ENCODE measurements at regions not wholly inside any gene's neighbourhood (a gene's known extent, or its start where the extent isn't known, plus 50 kb on each side); places are given as distances from the start of the nearest gene placed in this dataset.

DNA sequence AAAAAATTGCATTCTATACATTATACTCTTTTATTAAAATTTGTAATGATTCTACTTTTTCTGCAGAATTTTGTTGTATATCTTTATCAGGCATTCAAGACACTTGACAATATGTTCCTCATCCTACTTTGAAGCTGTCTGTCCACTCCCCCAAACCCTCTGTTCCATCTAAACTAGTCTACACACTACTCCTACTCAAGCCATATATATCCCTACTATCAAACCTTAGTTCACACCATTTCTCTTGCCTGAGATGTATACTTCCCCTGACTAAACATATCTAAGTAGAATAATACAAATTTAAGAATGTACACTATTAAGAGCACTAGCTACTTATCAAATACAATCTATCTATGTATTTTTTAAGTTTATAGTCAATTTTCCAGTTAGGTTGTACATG lies 107.1 kb upstream of the FTMT start:
- H3K4me2 ChIP-seq, result no peak overlapping the region
- no peaks in the 10 kb centered on the region for H4K20me1 ChIP-seq (ENCODE audit: insufficient read depth)
- no peak overlapping the region for H3K9ac ChIP-seq
- ChIA-PET CTCF (no interaction called here), POLR2A (no interaction called here)
- no peak overlapping the region for H3K27ac ChIP-seq (ENCODE audit: low read depth in 2 of 2, low read length in 1 of 2)
- no peaks in the 10 kb centered on the region; a peak in 1 of 4 replicates for H3K4me1 ChIP-seq (ENCODE audit: control insufficient read depth in 1 of 2, insufficient read depth in 2 of 2, low read depth in 1 of 2, low read length in 1 of 2)
- DNase-seq, result no peak
- H3F3A ChIP-seq (replicated peaks; ENCODE audit: insufficient read depth), result no peaks in the 10 kb centered on the region
- no peaks in the 10 kb centered on the region for H3K27me3 ChIP-seq (ENCODE audit: insufficient read depth)
- no peaks in the 10 kb centered on the region for H3K36me3 ChIP-seq (replicated peaks in 1 of 2; ENCODE audit: control insufficient read depth in 1 of 2, insufficient read depth in 2 of 2, low read length in 1 of 2)
- H3K9me3 ChIP-seq, result no peaks in the 10 kb centered on the region
- no peaks in the 10 kb centered on the region for H3K9me2 ChIP-seq
- H3K79me2 ChIP-seq (ENCODE audit: insufficient read depth), result no peaks in the 10 kb centered on the region
- no peak overlapping the region for H2AFZ ChIP-seq (ENCODE audit: low read depth)
- H3K4me3 ChIP-seq (ENCODE audit: low read depth in 2 of 2, low read length in 1 of 2), result no peak overlapping the region
- no peak for TF ChIP-seq JUND (IDR thresholded peaks at IDR 0.05)
- TF ChIP-seq EP300 (IDR thresholded peaks at IDR 0.05; ENCODE audit: borderline replicate concordance in 1 of 2, low read depth in 1 of 2, low read length in 1 of 2), result no peak
- TF ChIP-seq FOXM1 (IDR thresholded peaks at IDR 0.05; ENCODE audit: low read depth), result no peak
- TF ChIP-seq ZBTB33 (IDR thresholded peaks at IDR 0.05; ENCODE audit: borderline replicate concordance, low read depth), result no peak
- no peak for TF ChIP-seq MXI1 (IDR thresholded peaks at IDR 0.05; ENCODE audit: low read depth, low read length)
- TF ChIP-seq CHD2 (IDR thresholded peaks at IDR 0.05; ENCODE audit: low read length, partially characterized antibody), result no peak
- no peak for TF ChIP-seq FOXJ3 (CRISPR knock-in tag; IDR thresholded peaks at IDR 0.05)
- TF ChIP-seq GATA2 (CRISPR knock-in tag; IDR thresholded peaks at IDR 0.05), result no peak

DNA sequence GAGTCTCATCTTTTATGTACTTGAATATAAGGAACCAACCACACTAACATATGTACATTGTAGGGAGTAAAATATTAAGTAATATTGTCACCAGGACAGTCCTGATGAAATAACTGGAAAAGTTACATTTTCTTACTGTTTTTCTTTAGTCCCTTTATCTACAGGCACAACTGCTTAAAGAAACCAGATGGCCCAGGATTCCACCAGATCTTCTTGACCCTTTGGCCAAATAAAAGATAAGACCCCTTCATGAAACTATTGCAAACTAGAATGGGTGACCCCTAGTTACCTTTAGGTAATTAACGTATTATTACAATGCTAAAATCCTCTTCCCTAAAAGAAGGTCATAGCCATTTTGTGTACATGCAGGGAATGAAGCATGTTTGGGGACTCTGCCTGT lies 106.3 kb upstream of the FTMT start:
- no peak for TF ChIP-seq RXRA (IDR thresholded peaks at IDR 0.05; ENCODE audit: borderline replicate concordance, low read depth)
- no peak for TF ChIP-seq MEF2A (IDR thresholded peaks at IDR 0.05; ENCODE audit: borderline replicate concordance, low read depth)
- no peak for TF ChIP-seq FOSL2 (IDR thresholded peaks at IDR 0.05; ENCODE audit: borderline replicate concordance, low read depth)
- no peak for TF ChIP-seq GABPA (IDR thresholded peaks at IDR 0.05; ENCODE audit: low read depth)
- TF ChIP-seq JUND (IDR thresholded peaks at IDR 0.05), result no peak
- no peak for TF ChIP-seq TCF12 (IDR thresholded peaks at IDR 0.05)
- no peak for TF ChIP-seq TEAD4 (IDR thresholded peaks at IDR 0.05; ENCODE audit: borderline replicate concordance, insufficient read depth)
- no peak for TF ChIP-seq NRF1 (IDR thresholded peaks at IDR 0.05; ENCODE audit: low read depth, low read length)
- no peak for TF ChIP-seq FOXM1 (IDR thresholded peaks at IDR 0.05; ENCODE audit: low read depth)
- DNase-seq, result no peak
- no peak overlapping the region for H3K9ac ChIP-seq

More for the DNA sequence above, 106.3 kb upstream of the FTMT start:
- ChIA-PET POLR2A (no interaction called here), CTCF (no interaction called here)
- no peaks in the 10 kb centered on the region for H3K9me2 ChIP-seq
- no peaks in the 10 kb centered on the region for H3K79me2 ChIP-seq (ENCODE audit: insufficient read depth)
- no peaks in the 10 kb centered on the region; a peak in 1 of 4 replicates for H3K4me1 ChIP-seq (ENCODE audit: control insufficient read depth in 1 of 2, insufficient read depth in 2 of 2, low read depth in 1 of 2, low read length in 1 of 2)
- H4K20me1 ChIP-seq (ENCODE audit: insufficient read depth), result no peaks in the 10 kb centered on the region
- no peak overlapping the region for H3K4me2 ChIP-seq
- H3F3A ChIP-seq (replicated peaks; ENCODE audit: insufficient read depth), result no peaks in the 10 kb centered on the region
- no peak overlapping the region for H2AFZ ChIP-seq (ENCODE audit: low read depth)
- no peaks in the 10 kb centered on the region for H3K9me3 ChIP-seq
- H3K27me3 ChIP-seq (ENCODE audit: insufficient read depth), result no peaks in the 10 kb centered on the region
- no peak overlapping the region for H3K27ac ChIP-seq (ENCODE audit: low read depth in 2 of 2, low read length in 1 of 2)
- no peaks in the 10 kb centered on the region for H3K36me3 ChIP-seq (replicated peaks in 1 of 2; ENCODE audit: control insufficient read depth in 1 of 2, insufficient read depth in 2 of 2, low read length in 1 of 2)
- 40% methylated on average over 1 of the region's 1 CpG for WGBS (ENCODE audit: low lambda C conversion rate)
- H3K4me3 ChIP-seq (ENCODE audit: low read depth in 2 of 2, low read length in 1 of 2), result no peak overlapping the region

Measured in SK-N-SH (cell line).